Prostate gland (tissue), 2 donors: ENCODE measurements at regions not wholly inside any gene's neighbourhood (a gene's known extent, or its start where the extent isn't known, plus 50 kb on each side); places are given as distances from the start of the nearest gene placed in this dataset.

ENCODE experiments used
- CTCF ChIP-seq, 4 experiments: fragments of 200-600 bp in 2 of 4; fragments of 450-650 bp in 2 of 4; sonication (generic) in 2 of 4; IDR thresholded peaks; 1 replicate in 3 of 4; 2 replicates in 1 of 4; pipeline ENCODE4 v1.5.1; 2016 to 2019; ENCODE audit warnings: antibody characterized with exemption in 4 of 4, mild to moderate bottlenecking in 2 of 4, moderate library complexity in 2 of 4
- POLR2AphosphoS5 ChIP-seq: sonication (generic); formaldehyde crosslinking; IDR thresholded peaks from one replicate; pipeline ENCODE4 v1.6.1; 2017; ENCODE audit warnings: antibody characterized with exemption

- TF ChIP-seq POLR2AphosphoS5 (no peak), CTCF (IDR thresholded peaks at IDR 0.05) (no peak)
Measured at GRCh38 chr3:61358364-61358763, 107.1 kb upstream of the FHIT start.
